D721Med (cell line): ENCODE measurements at regions not wholly inside any gene's neighbourhood (a gene's known extent, or its start where the extent isn't known, plus 50 kb on each side); places are given as distances from the start of the nearest gene placed in this dataset.

ENCODE experiments used
- DNase-seq: peaks from one replicate; pipeline ENCODE4 v3.0.0; 2011; ENCODE audit warnings: low spot score; ENCODE audit not compliant: insufficient read length
- FAIRE-seq: peaks from 2 replicates; lab custom pipeline; 2011; peaks lifted over from hg19 to GRCh38; lab: Jason Lieb, UNC
- TF ChIP-seq, protein P1 (sequence below): IDR thresholded peaks from 2 replicates; pipeline ENCODE4 v1.5.1; 2012; ENCODE audit warnings: mild to moderate bottlenecking, control low read depth; ENCODE audit not compliant: insufficient read depth; ENCODE audit errors: missing control alignments

DNA sequence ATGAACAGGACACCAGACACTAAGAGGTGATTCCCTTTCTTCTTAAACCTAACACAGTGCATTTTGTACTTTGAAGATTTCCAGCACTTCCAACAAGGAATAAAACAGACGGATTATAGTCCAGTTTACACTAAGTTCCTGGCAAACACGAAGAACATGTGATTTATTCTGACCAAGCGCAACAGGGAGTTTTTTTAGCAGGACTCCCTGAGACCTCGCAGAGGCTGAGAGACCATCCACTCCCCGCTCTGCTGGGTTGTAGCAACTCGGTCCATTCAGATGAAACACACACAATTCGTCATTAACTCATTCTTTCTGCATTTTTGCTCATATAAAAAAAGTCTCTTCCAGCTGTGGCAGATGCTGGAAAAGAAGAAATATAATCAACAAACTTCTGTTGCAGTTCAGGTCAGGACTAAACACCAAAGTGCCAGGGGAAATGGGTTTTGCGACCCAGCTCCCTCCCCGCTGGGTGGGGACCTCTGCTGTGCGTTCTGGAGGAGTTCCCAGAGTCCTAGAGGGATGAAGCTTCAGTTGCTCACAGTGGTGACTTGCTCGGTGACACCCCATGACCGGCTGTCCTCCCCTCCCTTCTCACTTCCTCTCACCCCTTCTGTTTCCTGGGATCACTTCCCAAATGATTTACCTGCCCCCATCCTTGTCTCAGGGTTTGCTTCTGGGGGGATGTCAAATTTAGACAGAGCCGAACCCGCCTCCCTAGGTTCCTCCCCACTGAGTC, 52.5 kb downstream of the KCNF1 start:
- DNase-seq = no peak
- TF ChIP-seq, protein P1, sequence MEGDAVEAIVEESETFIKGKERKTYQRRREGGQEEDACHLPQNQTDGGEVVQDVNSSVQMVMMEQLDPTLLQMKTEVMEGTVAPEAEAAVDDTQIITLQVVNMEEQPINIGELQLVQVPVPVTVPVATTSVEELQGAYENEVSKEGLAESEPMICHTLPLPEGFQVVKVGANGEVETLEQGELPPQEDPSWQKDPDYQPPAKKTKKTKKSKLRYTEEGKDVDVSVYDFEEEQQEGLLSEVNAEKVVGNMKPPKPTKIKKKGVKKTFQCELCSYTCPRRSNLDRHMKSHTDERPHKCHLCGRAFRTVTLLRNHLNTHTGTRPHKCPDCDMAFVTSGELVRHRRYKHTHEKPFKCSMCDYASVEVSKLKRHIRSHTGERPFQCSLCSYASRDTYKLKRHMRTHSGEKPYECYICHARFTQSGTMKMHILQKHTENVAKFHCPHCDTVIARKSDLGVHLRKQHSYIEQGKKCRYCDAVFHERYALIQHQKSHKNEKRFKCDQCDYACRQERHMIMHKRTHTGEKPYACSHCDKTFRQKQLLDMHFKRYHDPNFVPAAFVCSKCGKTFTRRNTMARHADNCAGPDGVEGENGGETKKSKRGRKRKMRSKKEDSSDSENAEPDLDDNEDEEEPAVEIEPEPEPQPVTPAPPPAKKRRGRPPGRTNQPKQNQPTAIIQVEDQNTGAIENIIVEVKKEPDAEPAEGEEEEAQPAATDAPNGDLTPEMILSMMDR = no peak
- FAIRE-seq = no peak

DNA sequence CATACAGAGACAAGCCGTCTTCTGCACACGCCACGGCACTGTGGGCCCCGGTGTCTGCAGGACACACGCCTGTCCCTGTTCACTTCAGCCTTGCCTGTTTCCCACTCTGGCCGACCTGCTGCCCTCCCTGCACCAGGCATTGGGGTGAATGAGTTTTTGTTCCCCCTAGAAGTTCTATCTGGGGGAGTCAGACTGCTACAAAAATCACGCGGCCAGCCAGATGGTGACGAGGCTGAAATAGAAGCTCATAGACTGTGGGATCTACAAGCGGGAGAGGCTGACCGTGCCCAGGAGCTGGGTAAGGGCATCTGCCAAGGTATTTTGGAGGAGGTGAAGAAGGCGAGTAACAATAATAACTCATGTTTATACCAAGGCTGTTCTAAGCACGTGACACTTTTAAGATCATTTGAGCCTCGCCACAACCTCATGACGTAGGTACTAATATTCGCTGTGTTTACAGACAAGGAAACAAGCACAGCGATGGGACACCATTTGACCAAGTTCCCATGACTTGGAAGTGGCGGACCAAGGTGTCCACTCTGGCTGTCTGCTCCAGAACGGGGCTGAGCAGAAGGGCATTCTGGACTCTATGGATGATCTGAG, 53.6 kb downstream of the KCNF1 start:
- DNase-seq (no peak), FAIRE-seq (no peak)
- TF ChIP-seq, protein P1 = no peak

- no peak for DNase-seq
- FAIRE-seq = no peak
- TF ChIP-seq, protein P1 = no peak
Measured at GRCh38 chr2:10966056-10966455, 54.3 kb downstream of the KCNF1 start.

- no peak for DNase-seq
- TF ChIP-seq, protein P1 = no peak
- no peak for FAIRE-seq
Measured at GRCh38 chr2:10966741-10967140, 55.0 kb downstream of the KCNF1 start.

GRCh38 chr2:10968176-10968575, 56.4 kb downstream of the KCNF1 start:
- no peak for DNase-seq
- FAIRE-seq = no peak
- TF ChIP-seq, protein P1 = no peak

- FAIRE-seq (no peak), DNase-seq (no peak)
- TF ChIP-seq, protein P1 = no peak
Measured at GRCh38 chr2:10970666-10971065, 58.9 kb downstream of the KCNF1 start.

DNA sequence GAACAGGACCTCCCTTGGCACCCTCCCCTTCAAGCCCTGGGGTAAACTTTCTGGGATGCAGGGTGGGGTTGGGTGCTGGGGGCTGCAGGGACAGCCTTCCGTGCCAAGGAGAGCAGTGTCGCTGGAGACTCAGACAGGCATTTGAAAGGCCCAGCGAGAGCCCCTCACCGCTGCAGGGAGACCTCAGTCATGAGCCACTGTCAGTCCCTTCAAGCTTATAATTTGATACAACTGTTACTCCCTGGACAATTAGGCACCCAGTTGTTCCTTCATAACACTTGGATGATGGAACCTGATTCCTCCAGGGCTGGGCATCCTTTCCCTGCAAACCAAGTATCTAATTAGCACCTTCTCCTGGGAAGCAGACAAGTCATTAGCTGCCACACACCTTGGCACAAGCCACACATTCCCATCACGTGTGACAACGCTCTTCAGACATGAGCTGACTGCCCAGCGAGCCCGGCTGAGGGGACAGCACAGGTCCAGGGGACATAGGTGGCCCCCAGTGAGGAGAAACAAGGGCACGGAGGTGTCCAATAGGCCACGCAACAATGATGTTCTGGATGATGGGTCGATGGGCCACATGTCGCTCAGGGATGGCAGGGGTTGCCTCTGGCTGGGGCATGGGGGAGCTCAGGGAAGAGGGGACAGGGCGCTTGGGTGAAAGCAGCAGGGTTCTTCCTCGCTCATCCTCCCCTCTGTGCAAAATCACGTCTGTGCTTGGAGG, 59.6 kb downstream of the KCNF1 start:
- no peak for DNase-seq
- FAIRE-seq = no peak

More for the DNA sequence above, 59.6 kb downstream of the KCNF1 start:
- TF ChIP-seq, protein P1 = no peak
